ENCODE measurements at regions not wholly inside any gene's neighbourhood (a gene's known extent, or its start where the extent isn't known, plus 50 kb on each side); places are given as distances from the start of the nearest gene placed in this dataset.

- Histone ChIP-seq H3K9me2 (replicated peaks; ENCODE audit: low read length) (no peaks in the 10 kb centered on the region), H3K79me2 (ENCODE audit: low read length) (no peaks in the 10 kb centered on the region), H3K27me3 (ENCODE audit: low read length) (no peaks in the 10 kb centered on the region), H3K9me3 (ENCODE audit: low read length) (no peaks in the 10 kb centered on the region), H4K20me1 (ENCODE audit: low read length) (no peaks in the 10 kb centered on the region), H3K9ac (ENCODE audit: low read length) (no peak overlapping the region), H3K4me2 (ENCODE audit: low read length) (no peak overlapping the region), H3K36me3 (ENCODE audit: low read depth, low read length) (no peaks in the 10 kb centered on the region), H3K4me3 (ENCODE audit: low read length) (no peak overlapping the region), H3K4me1 (ENCODE audit: insufficient read depth, low read length) (peaks cover 21% of the 10 kb centered on the region), H2AFZ (ENCODE audit: low read length) (no peak overlapping the region), H3F3A (ENCODE audit: low read length, unreplicated experiment) (peaks cover 7% of the 10 kb centered on the region), H3K27ac (ENCODE audit: low read length) (no peak overlapping the region)
- ChIA-PET POLR2A (ENCODE audit: unreplicated experiment) (no interaction called here), CTCF (no interaction called here)
- ATAC-seq (no peak), DNase-seq (no peak)
- BruUV-seq (replicated peaks), result no TSS peak
- TF ChIP-seq EZH2phosphoT487 (IDR thresholded peaks at IDR 0.05; ENCODE audit: borderline replicate concordance, low read length) (no peak), EZH2 (IDR thresholded peaks at IDR 0.05; ENCODE audit: low read length, unreplicated experiment) (no peak), CTCF (conservative IDR thresholded peaks at IDR 0.05; ENCODE audit: low read depth, low read length) (no peak)
- intact Hi-C loops (cut with micrococcal nuclease), result no loop called here
Measured at GRCh38 chr5:39505791-39506190, 81.0 kb upstream of the DAB2 start.

GRCh38 chr5:39505363-39505762 lies 80.6 kb upstream of the DAB2 start:
- POLR2A ChIA-PET (ENCODE audit: unreplicated experiment), result no interaction called here
- CTCF ChIA-PET, result no interaction called here

More at GRCh38 chr5:39505363-39505762, 80.6 kb upstream of the DAB2 start:
- H3K27me3 ChIP-seq (ENCODE audit: low read length), result no peaks in the 10 kb centered on the region
- ATAC-seq (no peak), DNase-seq (no peak)
- no peak overlapping the region for H2AFZ ChIP-seq (ENCODE audit: low read length)
- no peaks in the 10 kb centered on the region for H3K36me3 ChIP-seq (ENCODE audit: low read depth, low read length)
- no peaks in the 10 kb centered on the region for H3K9me2 ChIP-seq (replicated peaks; ENCODE audit: low read length)
- TF ChIP-seq EZH2phosphoT487 (IDR thresholded peaks at IDR 0.05; ENCODE audit: borderline replicate concordance, low read length) (no peak), CTCF (conservative IDR thresholded peaks at IDR 0.05; ENCODE audit: low read depth, low read length) (no peak), EZH2 (IDR thresholded peaks at IDR 0.05; ENCODE audit: low read length, unreplicated experiment) (no peak)
- no peaks in the 10 kb centered on the region for H3K9me3 ChIP-seq (ENCODE audit: low read length)
- peaks cover 7% of the 10 kb centered on the region for H3F3A ChIP-seq (ENCODE audit: low read length, unreplicated experiment)
- no peak overlapping the region for H3K4me3 ChIP-seq (ENCODE audit: low read length)
- H4K20me1 ChIP-seq (ENCODE audit: low read length), result no peaks in the 10 kb centered on the region
- no peak overlapping the region for H3K27ac ChIP-seq (ENCODE audit: low read length)
- intact Hi-C loops (cut with micrococcal nuclease), result no loop called here
- BruUV-seq (replicated peaks), result no TSS peak
- H3K4me2 ChIP-seq (ENCODE audit: low read length), result no peak overlapping the region
- no peaks in the 10 kb centered on the region for H3K79me2 ChIP-seq (ENCODE audit: low read length)
- peaks cover 22% of the 10 kb centered on the region for H3K4me1 ChIP-seq (ENCODE audit: insufficient read depth, low read length)
- no peak overlapping the region for H3K9ac ChIP-seq (ENCODE audit: low read length)
